Gastroesophageal sphincter (tissue), 4 donors: ENCODE measurements at regions not wholly inside any gene's neighbourhood (a gene's known extent, or its start where the extent isn't known, plus 50 kb on each side); places are given as distances from the start of the nearest gene placed in this dataset.

ENCODE experiments used
- ATAC-seq: fragments of 150-250 bp; one replicate; pipeline ENCODE4 v1.9.1; 2016; ENCODE audit warnings: mild to moderate bottlenecking, moderate library complexity
- H3K27ac ChIP-seq, 4 donors: fragments of 200-600 bp; sonication (generic) in 3 of 4; 1 replicate in 3 of 4; 2 replicates in 1 of 4; pipeline ENCODE4 v1.5.1; 2016 to 2019
- H3K27me3 ChIP-seq: fragments of 200-600 bp; sonication (generic); one replicate; pipeline ENCODE4 v1.5.1; 2019
- H3K36me3 ChIP-seq, 2 donors: fragments of 200-600 bp; sonication (generic); one replicate each; pipeline ENCODE4 v1.5.1; 2019; ENCODE audit warnings: control low read depth in 1 of 2
- H3K4me1 ChIP-seq, 3 donors: fragments of 200-600 bp; sonication (generic); 1 replicate in 2 of 3; 2 replicates in 1 of 3; pipeline ENCODE4 v1.5.1; 2016 to 2019; ENCODE audit warnings: control low read depth in 2 of 3
- H3K4me3 ChIP-seq, 2 donors: fragments of 200-600 bp; sonication (generic); one replicate each; pipeline ENCODE4 v1.5.1; 2019; ENCODE audit warnings: mild to moderate bottlenecking in 1 of 2, moderate library complexity in 1 of 2
- H3K9me3 ChIP-seq, 3 donors: fragments of 200-600 bp; sonication (generic); one replicate each; pipeline ENCODE4 v1.5.1; 2017 to 2019; ENCODE audit warnings: control low read depth in 2 of 3
- CTCF ChIP-seq, 4 experiments: fragments of 200-600 bp in 2 of 4; fragments of 450-650 bp in 2 of 4; sonication (generic) in 1 of 4; IDR thresholded peaks; one replicate each; pipeline ENCODE4 v1.5.1; 2017 to 2019; ENCODE audit warnings: antibody characterized with exemption in 4 of 4, mild to moderate bottlenecking in 2 of 4, moderate library complexity in 2 of 4
- EP300 ChIP-seq: sonication (generic); formaldehyde crosslinking; IDR thresholded peaks from one replicate; pipeline ENCODE4 v1.6.1; 2017; ENCODE audit warnings: antibody characterized with exemption, mild to moderate bottlenecking
- POLR2A ChIP-seq, 2 donors: fragments of 450-650 bp; IDR thresholded peaks; one replicate each; pipeline ENCODE4 v1.6.1; 2017; ENCODE audit warnings: antibody characterized with exemption in 2 of 2, mild to moderate bottlenecking in 2 of 2, moderate library complexity in 1 of 2
- POLR2AphosphoS5 ChIP-seq: sonication (generic); formaldehyde crosslinking; IDR thresholded peaks from one replicate; pipeline ENCODE4 v1.6.1; 2017; ENCODE audit warnings: antibody characterized with exemption
- WGBS, 2 donors: methylation state at CpG; one replicate each; pipeline ENCODE4 v1.1.5; 2018; ENCODE audit warnings: low coverage in 1 of 2; 5-methylcytosine and 5-hydroxymethylcytosine counted together

GRCh38 chrX:33465137-33465536, 253.8 kb upstream of the DMD start:
- no peaks in the 10 kb centered on the region for H3K9me3 ChIP-seq
- H3K36me3 ChIP-seq, result no peaks in the 10 kb centered on the region
- no peak overlapping the region for H3K27ac ChIP-seq
- TF ChIP-seq POLR2AphosphoS5 (no peak), EP300 (no peak), POLR2A (IDR thresholded peaks at IDR 0.05) (no peak), CTCF (IDR thresholded peaks at IDR 0.05) (no peak)
- H3K4me3 ChIP-seq, result no peak overlapping the region
- no peaks in the 10 kb centered on the region for H3K4me1 ChIP-seq
- no peak for ATAC-seq
- no peaks in the 10 kb centered on the region for H3K27me3 ChIP-seq

- no peak for TF ChIP-seq CTCF (IDR thresholded peaks at IDR 0.05)
- TF ChIP-seq POLR2A (IDR thresholded peaks at IDR 0.05), result no peak
- Histone ChIP-seq H3K36me3 (no peaks in the 10 kb centered on the region), H3K4me1 (no peaks in the 10 kb centered on the region), H3K9me3 (no peaks in the 10 kb centered on the region), H3K4me3 (no peak overlapping the region), H3K27ac (no peak overlapping the region), H3K27me3 (no peaks in the 10 kb centered on the region)
- 100% methylated on average over 1 of the region's 2 CpGs; no CpG with 5 or more reads in 1 of the 2 donors for WGBS, 2 donors
- ATAC-seq, result no peak
Observed at GRCh38 chrX:33457102-33457501, 245.8 kb upstream of the DMD start.

- 29 to 100% methylated on average over 1 to 3 of the region's 3 CpGs for whole genome bisulfite sequencing, 2 donors
- TF ChIP-seq POLR2AphosphoS5 (no peak), EP300 (no peak), POLR2A (IDR thresholded peaks at IDR 0.05) (no peak), CTCF (IDR thresholded peaks at IDR 0.05) (no peak)
- Histone ChIP-seq H3K9me3 (no peaks in the 10 kb centered on the region), H3K4me3 (no peak overlapping the region), H3K36me3 (no peaks in the 10 kb centered on the region), H3K27me3 (no peaks in the 10 kb centered on the region), H3K27ac (no peak overlapping the region), H3K4me1 (no peaks in the 10 kb centered on the region)
- no peak for ATAC-seq
Observed at GRCh38 chrX:33447285-33447684, 235.9 kb upstream of the DMD start.

- H3K27me3 ChIP-seq, result no peaks in the 10 kb centered on the region
- peak; percentile 60 for ATAC-seq
- no peak for TF ChIP-seq POLR2A (IDR thresholded peaks at IDR 0.05)
- TF ChIP-seq CTCF (IDR thresholded peaks at IDR 0.05), result peak; percentile 42 to 92 (median 62)
- TF ChIP-seq POLR2AphosphoS5, result no peak
- H3K27ac ChIP-seq, result no peak overlapping the region
- H3K4me3 ChIP-seq, result peak overlapping the region in 1 of 2 donors; percentile 2
- 19 to 50% methylated on average over 2 to 9 of the region's 11 CpGs for WGBS, 2 donors
- H3K4me1 ChIP-seq, result no peaks in the 10 kb centered on the region
- no peaks in the 10 kb centered on the region for H3K9me3 ChIP-seq
- no peaks in the 10 kb centered on the region for H3K36me3 ChIP-seq
Observed at GRCh38 chrX:33434256-33435092, 223.1 kb upstream of the DMD start.

GRCh38 chrX:33416273-33416805, 205.0 kb upstream of the DMD start:
- no peak overlapping the region for H3K4me3 ChIP-seq
- no peak overlapping the region for H3K27ac ChIP-seq
- 71% methylated on average over 1 of the region's 3 CpGs; no CpG with 5 or more reads in 1 of the 2 donors for WGBS, 2 donors
- ATAC-seq, result no peak
- no peaks in the 10 kb centered on the region for H3K4me1 ChIP-seq
- H3K36me3 ChIP-seq, result no peaks in the 10 kb centered on the region
- no peaks in the 10 kb centered on the region for H3K27me3 ChIP-seq
- no peaks in the 10 kb centered on the region for H3K9me3 ChIP-seq
- TF ChIP-seq CTCF (IDR thresholded peaks at IDR 0.05), result no peak
- no peak for TF ChIP-seq EP300
- TF ChIP-seq POLR2AphosphoS5, result no peak
- no peak for TF ChIP-seq POLR2A (IDR thresholded peaks at IDR 0.05)
